Upper lobe of left lung (tissue), 4 donors: ENCODE measurements at regions not wholly inside any gene's neighbourhood (a gene's known extent, or its start where the extent isn't known, plus 50 kb on each side); places are given as distances from the start of the nearest gene placed in this dataset.

ENCODE experiments used
- EP300 ChIP-seq, 4 donors: sonication (generic); formaldehyde crosslinking; IDR thresholded peaks; one replicate each; pipeline ENCODE4 v1.5.1; 2017; ENCODE audit warnings: antibody characterized with exemption in 4 of 4, control low read depth in 2 of 4
- POLR2A ChIP-seq, 4 donors: fragments of 450-650 bp; IDR thresholded peaks; one replicate each; pipeline ENCODE4 v1.5.1; 2016 to 2017; ENCODE audit warnings: antibody characterized with exemption in 4 of 4, mild to moderate bottlenecking in 2 of 4
- POLR2AphosphoS5 ChIP-seq, 2 donors: sonication (generic); formaldehyde crosslinking; IDR thresholded peaks; one replicate each; pipeline ENCODE4 v1.5.1; 2017; ENCODE audit warnings: antibody characterized with exemption in 2 of 2
- TF ChIP-seq, protein P1 (sequence below), 6 experiments: fragments of 450-650 bp in 4 of 6; fragments of 200-600 bp in 2 of 6; sonication (generic) in 2 of 6; IDR thresholded peaks; one replicate each; pipeline ENCODE4 v1.5.1; 2016 to 2019; ENCODE audit warnings: antibody characterized with exemption in 6 of 6

DNA sequence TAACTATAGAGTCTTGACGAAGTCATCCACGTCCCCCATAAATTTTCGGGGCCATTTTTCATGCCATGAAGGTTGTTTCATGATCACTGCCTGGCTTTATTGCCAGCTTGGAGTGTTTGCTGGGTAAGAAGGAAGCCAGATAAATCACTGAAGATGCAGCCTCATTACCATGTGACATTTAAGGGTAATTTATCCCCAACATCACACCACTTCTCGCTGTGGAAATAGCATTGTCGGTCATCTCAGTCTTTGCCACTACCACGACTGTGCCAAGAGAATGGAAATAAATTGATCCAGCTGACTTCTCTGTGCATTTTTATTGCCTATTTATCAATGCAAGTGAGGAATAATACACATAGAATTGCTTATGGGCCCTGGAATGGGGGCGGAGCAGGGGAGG is 617.9 kb downstream of the AJAP1 start:
- TF ChIP-seq, protein P1, sequence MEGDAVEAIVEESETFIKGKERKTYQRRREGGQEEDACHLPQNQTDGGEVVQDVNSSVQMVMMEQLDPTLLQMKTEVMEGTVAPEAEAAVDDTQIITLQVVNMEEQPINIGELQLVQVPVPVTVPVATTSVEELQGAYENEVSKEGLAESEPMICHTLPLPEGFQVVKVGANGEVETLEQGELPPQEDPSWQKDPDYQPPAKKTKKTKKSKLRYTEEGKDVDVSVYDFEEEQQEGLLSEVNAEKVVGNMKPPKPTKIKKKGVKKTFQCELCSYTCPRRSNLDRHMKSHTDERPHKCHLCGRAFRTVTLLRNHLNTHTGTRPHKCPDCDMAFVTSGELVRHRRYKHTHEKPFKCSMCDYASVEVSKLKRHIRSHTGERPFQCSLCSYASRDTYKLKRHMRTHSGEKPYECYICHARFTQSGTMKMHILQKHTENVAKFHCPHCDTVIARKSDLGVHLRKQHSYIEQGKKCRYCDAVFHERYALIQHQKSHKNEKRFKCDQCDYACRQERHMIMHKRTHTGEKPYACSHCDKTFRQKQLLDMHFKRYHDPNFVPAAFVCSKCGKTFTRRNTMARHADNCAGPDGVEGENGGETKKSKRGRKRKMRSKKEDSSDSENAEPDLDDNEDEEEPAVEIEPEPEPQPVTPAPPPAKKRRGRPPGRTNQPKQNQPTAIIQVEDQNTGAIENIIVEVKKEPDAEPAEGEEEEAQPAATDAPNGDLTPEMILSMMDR (IDR thresholded peaks at IDR 0.05): no peak
- TF ChIP-seq POLR2AphosphoS5 (IDR thresholded peaks at IDR 0.05) (no peak), POLR2A (IDR thresholded peaks at IDR 0.05) (no peak), EP300 (IDR thresholded peaks at IDR 0.05) (no peak)
